ENCODE measurements at regions not wholly inside any gene's neighbourhood (a gene's known extent, or its start where the extent isn't known, plus 50 kb on each side); places are given as distances from the start of the nearest gene placed in this dataset.
"Not testable (repeated sequence)": the region's sequence is repeated elsewhere in the genome, so short reads cannot be mapped to it uniquely, and the experiment has no call there.

- Histone ChIP-seq H3K9me3 (no peaks in the 10 kb centered on the region), H3K4me1 (no peaks in the 10 kb centered on the region), H3K4me3 (no peak overlapping the region), H3K27me3 (no peaks in the 10 kb centered on the region), H3K27ac (no peak overlapping the region), H3K36me3 (no peaks in the 10 kb centered on the region)
- DNase-seq = no peak
- intact Hi-C loops (cut with DNase I) = no loop called here
- no peak for TF ChIP-seq CTCF (IDR thresholded peaks at IDR 0.05)
- ATAC-seq = no peak
Measured at GRCh38 chr12:33514893-33515292, 75.3 kb upstream of the SYT10 start.

GRCh38 chr12:33519566-33519965, 79.9 kb upstream of the SYT10 start:
- ATAC-seq (no peak), DNase-seq (no peak)
- H3K36me3 ChIP-seq = no peaks in the 10 kb centered on the region
- no peaks in the 10 kb centered on the region for H3K4me1 ChIP-seq
- H3K4me3 ChIP-seq = no peak overlapping the region
- no peak overlapping the region for H3K27ac ChIP-seq
- intact Hi-C loops (cut with DNase I) = no loop called here
- no peaks in the 10 kb centered on the region for H3K9me3 ChIP-seq
- no peaks in the 10 kb centered on the region for H3K27me3 ChIP-seq
- TF ChIP-seq CTCF (IDR thresholded peaks at IDR 0.05) = no peak

- DNase-seq; intact Hi-C loops (cut with DNase I); H3K27me3 ChIP-seq; H3K4me1 ChIP-seq; H3K9me3 ChIP-seq; H3K27ac ChIP-seq; H3K36me3 ChIP-seq; ATAC-seq; H3K4me3 ChIP-seq: not testable (repeated sequence)
Measured at GRCh38 chr12:33520505-33521302, 81.1 kb upstream of the SYT10 start.

GRCh38 chr12:33529031-33529430, 89.4 kb upstream of the SYT10 start:
- Histone ChIP-seq H3K27me3 (no peaks in the 10 kb centered on the region), H3K4me1 (no peaks in the 10 kb centered on the region), H3K9me3 (peaks cover 0 to 5% of the 10 kb centered on the region in 2 donors), H3K27ac (no peak overlapping the region), H3K36me3 (no peaks in the 10 kb centered on the region), H3K4me3 (no peak overlapping the region)
- intact Hi-C loops (cut with DNase I) = no loop called here
- DNase-seq (no peak), ATAC-seq (no peak)
- no peak for TF ChIP-seq CTCF (IDR thresholded peaks at IDR 0.05)

- Histone ChIP-seq H3K27ac (no peak overlapping the region), H3K4me1 (no peaks in the 10 kb centered on the region), H3K4me3 (no peak overlapping the region), H3K9me3 (peaks cover 0 to 5% of the 10 kb centered on the region in 2 donors), H3K36me3 (no peaks in the 10 kb centered on the region), H3K27me3 (no peaks in the 10 kb centered on the region)
- intact Hi-C loops (cut with DNase I) = no loop called here
- TF ChIP-seq CTCF (IDR thresholded peaks at IDR 0.05) = no peak
- peak; percentile 23 for ATAC-seq
- no peak for DNase-seq
Measured at GRCh38 chr12:33529810-33530209, 90.2 kb upstream of the SYT10 start.

GRCh38 chr12:33531261-33531660, 91.6 kb upstream of the SYT10 start:
- H3K4me1 ChIP-seq = no peaks in the 10 kb centered on the region
- H3K36me3 ChIP-seq = no peaks in the 10 kb centered on the region
- no peak for TF ChIP-seq CTCF (IDR thresholded peaks at IDR 0.05)
- H3K4me3 ChIP-seq = no peak overlapping the region
- ATAC-seq (no peak), DNase-seq (peak in 1 of 4 donors; percentile 8)
- intact Hi-C loops (cut with DNase I) = no loop called here
- no peaks in the 10 kb centered on the region for H3K9me3 ChIP-seq
- no peak overlapping the region for H3K27ac ChIP-seq
- no peaks in the 10 kb centered on the region for H3K27me3 ChIP-seq

Measured in left lung (tissue), 4 donors.